H1 (cell line): ENCODE measurements at regions not wholly inside any gene's neighbourhood (a gene's known extent, or its start where the extent isn't known, plus 50 kb on each side); places are given as distances from the start of the nearest gene placed in this dataset.

Experiments
- MAX ChIP-seq: IDR thresholded peaks from 2 replicates; pipeline ENCODE4 v1.6.1; 2012; ENCODE audit warnings: inconsistent platforms

DNA sequence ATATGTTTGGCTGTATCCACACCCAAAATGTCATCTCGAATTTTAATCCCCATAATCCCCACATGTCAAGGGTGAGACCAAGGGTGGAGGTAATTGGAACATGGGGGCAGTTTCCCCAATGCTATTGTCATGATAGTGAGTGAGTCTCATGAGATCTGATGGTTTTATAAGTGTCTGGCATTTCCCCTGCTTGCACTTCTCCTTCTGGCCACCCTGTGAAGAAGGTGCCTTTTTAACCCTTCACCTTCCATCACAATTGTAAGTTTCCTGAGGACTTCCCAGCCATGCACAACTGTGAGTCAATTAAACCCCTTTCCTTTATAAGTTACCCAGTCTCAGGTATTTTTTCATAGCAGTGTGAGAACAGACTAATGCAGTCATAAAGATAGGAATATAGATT lies 216.7 kb upstream of the SSTR1 start (continued):
- TF ChIP-seq MAX = no peak
